AG10803 (cell line): ENCODE measurements at regions not wholly inside any gene's neighbourhood (a gene's known extent, or its start where the extent isn't known, plus 50 kb on each side); places are given as distances from the start of the nearest gene placed in this dataset.

ENCODE experiments used
- DNase-seq: peaks from one replicate; pipeline ENCODE4 v3.0.0; 2010; ENCODE audit warnings: low read depth
- H3K4me3 ChIP-seq: 2 replicates; pipeline ENCODE4 v1.5.1; 2011; ENCODE audit warnings: mild to moderate bottlenecking, low read length, control low read depth
- TF ChIP-seq, protein P1 (sequence below): conservative IDR thresholded peaks from 2 replicates; pipeline ENCODE4 v1.5.1; 2011; ENCODE audit warnings: mild to moderate bottlenecking, low read length, control low read depth, inconsistent platforms

DNA sequence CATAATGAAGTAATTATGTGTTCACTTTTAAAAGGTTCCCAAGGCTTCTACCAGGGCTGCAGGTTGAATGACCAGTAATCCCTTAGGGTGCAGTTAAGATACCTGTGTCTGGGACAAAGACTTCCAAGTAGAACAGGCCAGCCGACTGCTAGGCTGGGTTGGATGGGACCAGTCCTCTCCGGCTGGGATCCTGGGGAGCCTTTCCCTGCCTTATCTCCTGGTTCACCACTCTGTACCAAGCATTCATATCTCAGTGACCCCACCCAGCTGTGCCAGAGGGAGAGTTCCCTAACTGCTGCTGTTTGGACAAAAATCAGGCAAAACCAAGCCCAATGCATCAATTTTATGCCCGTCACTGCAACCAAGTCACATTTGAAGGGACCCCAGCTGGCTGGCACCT, 116.2 kb upstream of the ATP1A1 start:
- TF ChIP-seq, protein P1, sequence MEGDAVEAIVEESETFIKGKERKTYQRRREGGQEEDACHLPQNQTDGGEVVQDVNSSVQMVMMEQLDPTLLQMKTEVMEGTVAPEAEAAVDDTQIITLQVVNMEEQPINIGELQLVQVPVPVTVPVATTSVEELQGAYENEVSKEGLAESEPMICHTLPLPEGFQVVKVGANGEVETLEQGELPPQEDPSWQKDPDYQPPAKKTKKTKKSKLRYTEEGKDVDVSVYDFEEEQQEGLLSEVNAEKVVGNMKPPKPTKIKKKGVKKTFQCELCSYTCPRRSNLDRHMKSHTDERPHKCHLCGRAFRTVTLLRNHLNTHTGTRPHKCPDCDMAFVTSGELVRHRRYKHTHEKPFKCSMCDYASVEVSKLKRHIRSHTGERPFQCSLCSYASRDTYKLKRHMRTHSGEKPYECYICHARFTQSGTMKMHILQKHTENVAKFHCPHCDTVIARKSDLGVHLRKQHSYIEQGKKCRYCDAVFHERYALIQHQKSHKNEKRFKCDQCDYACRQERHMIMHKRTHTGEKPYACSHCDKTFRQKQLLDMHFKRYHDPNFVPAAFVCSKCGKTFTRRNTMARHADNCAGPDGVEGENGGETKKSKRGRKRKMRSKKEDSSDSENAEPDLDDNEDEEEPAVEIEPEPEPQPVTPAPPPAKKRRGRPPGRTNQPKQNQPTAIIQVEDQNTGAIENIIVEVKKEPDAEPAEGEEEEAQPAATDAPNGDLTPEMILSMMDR: no peak
- no peak overlapping the region for H3K4me3 ChIP-seq
- DNase-seq: no peak

DNA sequence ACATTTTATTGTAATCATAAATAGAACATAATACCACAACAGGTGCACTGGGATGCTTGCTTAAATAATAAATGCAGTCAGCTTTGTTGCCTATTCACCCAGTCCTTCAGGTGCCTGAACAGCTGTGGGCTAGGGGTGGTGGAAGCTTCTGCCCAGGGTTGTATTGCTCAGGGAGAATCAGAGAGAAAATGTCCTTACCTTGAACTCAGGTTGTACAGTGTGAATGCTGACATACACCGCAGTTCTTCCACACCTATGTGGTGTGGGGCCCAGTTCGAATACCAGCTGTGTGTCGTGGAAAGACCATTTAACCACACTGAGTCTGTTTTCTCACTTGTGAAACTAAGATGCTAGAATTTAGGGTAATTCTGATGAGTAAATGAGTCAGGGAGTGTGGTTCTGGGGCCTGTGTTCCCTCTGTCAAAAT, 115.7 kb upstream of the ATP1A1 start:
- TF ChIP-seq, protein P1: no peak
- H3K4me3 ChIP-seq: no peak overlapping the region
- DNase-seq: no peak

DNA sequence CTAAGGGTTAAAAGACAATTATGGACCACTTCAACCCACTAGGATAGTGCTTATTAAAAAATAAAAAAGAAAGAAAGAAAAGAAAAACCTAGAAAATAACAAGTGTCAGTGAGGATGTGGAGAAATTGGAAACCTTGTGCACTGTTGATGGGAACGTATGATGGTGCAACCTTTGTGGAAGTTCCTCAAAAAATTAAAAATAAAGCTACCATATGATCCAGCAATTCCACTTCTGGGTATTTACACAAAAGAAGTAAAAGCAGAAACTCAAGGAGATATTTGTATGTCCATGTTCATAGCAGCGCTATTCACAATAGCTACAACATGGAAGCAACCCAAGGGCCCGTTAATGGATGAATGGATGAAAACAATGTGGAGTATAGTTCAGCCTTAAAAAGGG, 115.2 kb upstream of the ATP1A1 start:
- TF ChIP-seq, protein P1: no peak
- DNase-seq: no peak
- no peak overlapping the region for H3K4me3 ChIP-seq

DNA sequence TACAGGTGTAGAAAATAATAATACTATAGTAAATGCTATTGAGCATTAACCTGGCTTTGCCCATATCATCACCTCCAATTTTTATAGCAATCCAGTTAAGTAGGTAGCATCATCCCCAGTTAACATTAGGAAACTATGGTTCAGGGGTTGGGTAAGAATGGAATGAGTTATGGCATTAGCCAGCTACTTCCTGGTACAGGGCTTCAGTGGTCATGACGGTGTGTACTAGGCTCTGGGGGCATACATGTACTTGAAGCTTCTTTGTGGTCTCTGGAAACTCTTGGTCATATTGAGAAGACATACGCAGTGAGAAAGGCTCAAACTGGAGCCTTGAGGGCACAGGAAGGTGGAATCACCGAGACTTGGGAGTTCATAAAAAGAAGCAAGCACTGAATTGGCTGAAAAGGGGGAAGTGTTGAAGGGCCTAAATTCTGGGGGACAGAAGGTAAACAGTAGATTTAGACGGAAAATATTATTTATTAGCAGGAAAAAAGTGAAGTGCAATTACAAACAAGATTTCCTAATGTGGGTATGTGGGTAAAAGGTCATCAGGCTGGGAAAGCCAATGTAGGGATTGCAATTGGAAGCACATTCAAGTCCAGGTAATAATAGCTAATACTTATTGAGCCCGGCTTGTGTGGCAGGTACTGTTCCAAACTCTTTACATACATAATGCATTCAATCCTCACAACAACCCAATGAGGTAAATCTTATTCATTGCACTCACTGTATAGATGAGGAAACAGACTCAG, 114.2 kb upstream of the ATP1A1 start:
- TF ChIP-seq, protein P1: no peak
- H3K4me3 ChIP-seq: no peak overlapping the region
- no peak for DNase-seq

DNA sequence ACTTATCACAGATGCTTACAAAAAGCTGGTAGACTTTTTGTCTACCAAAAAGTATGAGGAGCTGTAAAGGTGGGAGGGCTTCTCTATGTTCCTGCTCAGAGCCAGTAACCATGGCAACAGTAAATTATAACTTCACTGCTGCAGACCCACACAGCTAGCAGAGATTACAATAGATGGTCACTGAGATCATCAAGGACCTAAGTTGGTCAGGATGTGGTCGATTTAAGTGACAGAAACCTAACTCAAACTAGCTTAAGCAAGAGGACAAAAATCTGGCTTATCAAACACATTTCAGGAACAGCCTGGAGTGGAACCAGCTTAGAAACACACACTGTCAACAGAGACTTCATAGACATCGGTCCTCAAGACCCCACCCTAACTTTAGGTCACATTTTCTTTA, 113.4 kb upstream of the ATP1A1 start:
- H3K4me3 ChIP-seq: no peak overlapping the region
- no peak for DNase-seq
- TF ChIP-seq, protein P1: no peak

DNA sequence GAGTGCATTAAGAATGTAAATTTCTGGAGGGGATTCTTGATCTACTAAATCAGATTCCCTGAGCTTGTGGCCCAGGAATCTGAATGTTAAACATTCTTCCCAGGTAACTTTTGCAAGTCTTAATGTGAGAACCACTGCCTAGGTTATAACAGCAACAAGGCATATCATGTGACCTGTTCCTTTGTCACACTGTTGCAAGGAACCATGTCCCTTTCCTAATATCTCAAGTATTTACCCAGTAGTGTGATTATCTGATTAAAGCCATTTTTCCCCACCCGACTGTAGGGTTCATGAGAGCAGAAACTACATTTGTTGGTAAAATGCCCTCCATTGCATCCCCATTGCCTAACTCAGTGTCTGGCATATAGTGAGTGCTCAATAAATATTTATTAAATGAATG, 112.9 kb upstream of the ATP1A1 start:
- no peak overlapping the region for H3K4me3 ChIP-seq
- TF ChIP-seq, protein P1: no peak
- no peak for DNase-seq

DNA sequence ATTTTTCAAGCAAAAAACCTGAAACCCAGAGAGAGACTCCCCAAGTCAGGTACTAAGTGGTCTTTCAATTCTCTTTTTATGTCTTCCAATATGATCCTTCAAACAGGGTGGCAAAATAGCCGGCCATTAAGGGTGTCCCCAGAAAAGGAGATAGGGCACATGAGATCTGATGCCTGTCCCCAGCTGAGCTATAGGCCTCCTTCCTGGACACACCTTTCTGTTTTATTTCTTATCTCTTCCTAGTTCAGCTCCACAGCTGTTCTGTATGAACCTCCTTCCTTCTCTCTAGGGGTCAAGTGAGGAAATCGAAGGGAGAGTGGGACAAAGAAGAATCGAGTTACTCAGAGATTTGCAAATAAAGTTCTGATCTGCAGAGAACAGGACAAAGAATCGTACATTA, 112.4 kb upstream of the ATP1A1 start:
- H3K4me3 ChIP-seq: no peak overlapping the region
- TF ChIP-seq, protein P1: no peak
- DNase-seq: no peak
